Thoracic aorta (tissue), 2 donors: ENCODE measurements at regions not wholly inside any gene's neighbourhood (a gene's known extent, or its start where the extent isn't known, plus 50 kb on each side); places are given as distances from the start of the nearest gene placed in this dataset.

Experiments
- ATAC-seq: fragments of 150-250 bp; one replicate; pipeline ENCODE4 v1.8.0; 2017; ENCODE audit warnings: low read depth; ENCODE audit not compliant: insufficient number of reproducible peaks, low FRiP score
- DNase-seq: peaks from one replicate; pipeline ENCODE4 v3.0.0-alpha.2; 2020; ENCODE audit warnings: low spot score
- H3K27ac ChIP-seq, 2 donors: fragments of 200-600 bp; sonication (generic); 1 replicate in 1 of 2; 2 replicates in 1 of 2; pipeline ENCODE4 v1.5.1; 2016; ENCODE audit warnings: mild to moderate bottlenecking in 2 of 2, moderate library complexity in 2 of 2
- H3K27me3 ChIP-seq: fragments of 200-600 bp; sonication (generic); replicated peaks from 2 replicates; pipeline ENCODE4 v1.6.0; 2016; ENCODE audit warnings: mild to moderate bottlenecking; ENCODE audit not compliant: insufficient read depth
- H3K36me3 ChIP-seq: fragments of 200-600 bp; sonication (generic); one replicate; pipeline ENCODE4 v1.5.1; 2016
- H3K4me1 ChIP-seq, 2 donors: fragments of 200-600 bp; sonication (generic); 1 replicate in 1 of 2; 2 replicates in 1 of 2; pipeline versions ENCODE4 v1.5.1 to v1.6.0; 2016; ENCODE audit warnings: low read depth in 2 of 2, mild to moderate bottlenecking in 1 of 2; ENCODE audit not compliant: control insufficient read depth in 1 of 2
- H3K4me3 ChIP-seq: fragments of 200-600 bp; sonication (generic); 2 replicates; pipeline ENCODE4 v1.5.1; 2016; ENCODE audit warnings: mild to moderate bottlenecking
- H3K9me3 ChIP-seq: fragments of 200-600 bp; sonication (generic); 2 replicates; pipeline ENCODE4 v1.5.1; 2016
- TF ChIP-seq, protein P1 (sequence below): fragments of 200-600 bp; sonication (generic); IDR thresholded peaks from one replicate; pipeline ENCODE4 v1.5.1; 2019; ENCODE audit warnings: antibody characterized with exemption

- TF ChIP-seq, protein P1, sequence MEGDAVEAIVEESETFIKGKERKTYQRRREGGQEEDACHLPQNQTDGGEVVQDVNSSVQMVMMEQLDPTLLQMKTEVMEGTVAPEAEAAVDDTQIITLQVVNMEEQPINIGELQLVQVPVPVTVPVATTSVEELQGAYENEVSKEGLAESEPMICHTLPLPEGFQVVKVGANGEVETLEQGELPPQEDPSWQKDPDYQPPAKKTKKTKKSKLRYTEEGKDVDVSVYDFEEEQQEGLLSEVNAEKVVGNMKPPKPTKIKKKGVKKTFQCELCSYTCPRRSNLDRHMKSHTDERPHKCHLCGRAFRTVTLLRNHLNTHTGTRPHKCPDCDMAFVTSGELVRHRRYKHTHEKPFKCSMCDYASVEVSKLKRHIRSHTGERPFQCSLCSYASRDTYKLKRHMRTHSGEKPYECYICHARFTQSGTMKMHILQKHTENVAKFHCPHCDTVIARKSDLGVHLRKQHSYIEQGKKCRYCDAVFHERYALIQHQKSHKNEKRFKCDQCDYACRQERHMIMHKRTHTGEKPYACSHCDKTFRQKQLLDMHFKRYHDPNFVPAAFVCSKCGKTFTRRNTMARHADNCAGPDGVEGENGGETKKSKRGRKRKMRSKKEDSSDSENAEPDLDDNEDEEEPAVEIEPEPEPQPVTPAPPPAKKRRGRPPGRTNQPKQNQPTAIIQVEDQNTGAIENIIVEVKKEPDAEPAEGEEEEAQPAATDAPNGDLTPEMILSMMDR, result no peak
Measured at GRCh38 chr2:103285354-103285753, 523.5 kb downstream of the TMEM182 start.

DNA sequence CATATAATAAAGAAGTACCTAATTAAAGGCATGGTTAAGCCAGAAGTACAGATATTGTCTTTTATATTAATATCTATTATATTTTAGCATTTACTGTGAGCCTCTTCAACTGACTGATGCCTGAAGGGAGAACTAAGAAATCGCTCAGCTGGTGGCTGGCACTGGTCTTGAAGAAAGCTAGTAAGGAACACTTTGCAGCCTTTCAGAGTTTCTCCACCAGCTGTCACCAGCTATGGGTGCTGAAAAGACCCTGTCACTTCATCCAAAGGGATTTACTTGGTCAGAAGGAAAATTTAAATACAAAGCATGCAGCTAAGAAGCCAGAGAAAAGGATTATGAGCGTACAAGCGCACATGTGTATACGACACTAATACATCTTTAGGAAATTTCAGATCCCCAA, 525.9 kb downstream of the TMEM182 start:
- TF ChIP-seq, protein P1, result no peak
- no peak for DNase-seq
- no peak for ATAC-seq
- Histone ChIP-seq H3K27ac (no peak overlapping the region), H3K4me3 (no peak overlapping the region), H3K9me3 (no peaks in the 10 kb centered on the region), H3K27me3 (no peaks in the 10 kb centered on the region), H3K36me3 (no peaks in the 10 kb centered on the region), H3K4me1 (no peaks in the 10 kb centered on the region)

More at GRCh38 chr2:103285354-103285753, 523.5 kb downstream of the TMEM182 start:
- Histone ChIP-seq H3K27me3 (no peaks in the 10 kb centered on the region), H3K4me3 (no peak overlapping the region), H3K9me3 (no peaks in the 10 kb centered on the region), H3K36me3 (no peaks in the 10 kb centered on the region), H3K4me1 (no peaks in the 10 kb centered on the region), H3K27ac (no peak overlapping the region)
- DNase-seq (no peak), ATAC-seq (no peak)

DNA sequence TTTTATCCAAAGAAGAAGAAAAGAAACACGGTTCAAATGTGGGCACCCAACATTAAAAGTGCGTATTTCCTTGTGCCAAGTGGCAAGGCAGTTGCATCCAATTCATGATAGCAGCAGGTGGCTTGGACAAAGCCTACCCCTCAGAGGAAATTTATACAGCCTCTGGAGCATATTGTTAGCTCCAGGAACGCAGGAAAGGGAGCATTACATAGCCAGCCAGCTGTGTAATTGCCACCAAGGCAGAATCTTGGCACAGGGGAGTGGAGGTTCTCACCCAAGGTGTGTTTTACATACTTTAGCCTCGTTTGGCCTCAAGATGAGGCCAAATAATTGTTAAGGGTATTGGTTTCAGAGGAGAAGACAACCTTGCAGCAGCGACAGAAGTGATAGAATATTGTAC, 526.9 kb downstream of the TMEM182 start:
- H3K36me3 ChIP-seq, result no peaks in the 10 kb centered on the region
- no peaks in the 10 kb centered on the region for H3K9me3 ChIP-seq
- ATAC-seq (no peak), DNase-seq (no peak)
- H3K27me3 ChIP-seq, result no peaks in the 10 kb centered on the region
- no peaks in the 10 kb centered on the region for H3K4me1 ChIP-seq
- TF ChIP-seq, protein P1, result no peak
- no peak overlapping the region for H3K27ac ChIP-seq
- no peak overlapping the region for H3K4me3 ChIP-seq

DNA sequence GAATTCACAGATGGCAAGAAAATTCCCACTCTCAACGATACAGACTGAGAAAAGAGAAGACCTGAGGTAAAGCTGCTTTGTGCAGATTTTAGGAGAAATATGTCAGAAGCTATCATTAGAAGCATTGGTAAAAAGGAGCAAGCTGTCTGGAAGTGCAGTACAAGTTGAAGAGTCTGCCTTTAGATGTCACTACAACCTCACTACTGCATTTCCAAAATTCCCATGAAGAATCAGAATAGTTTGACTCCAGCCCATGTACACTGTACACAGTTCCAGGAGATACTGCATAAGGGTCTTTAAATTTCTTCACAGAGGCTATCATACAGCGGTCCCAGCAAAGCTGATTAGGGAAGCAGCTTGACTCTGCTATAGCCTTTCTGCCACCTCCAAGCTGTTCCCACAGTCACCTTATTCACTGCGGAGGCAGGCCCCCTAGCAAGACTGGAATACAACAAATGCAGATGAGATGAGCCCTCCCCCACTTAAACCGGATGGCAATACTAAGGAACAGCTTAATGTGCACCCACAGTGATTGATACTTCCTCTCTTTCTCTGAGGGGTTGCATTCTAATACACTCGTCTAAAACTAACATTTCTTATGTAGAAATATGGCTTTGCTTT, 527.4 kb downstream of the TMEM182 start:
- TF ChIP-seq, protein P1, result no peak
- ATAC-seq (no peak), DNase-seq (no peak)
- H3K4me1 ChIP-seq, result no peaks in the 10 kb centered on the region
- H3K4me3 ChIP-seq, result no peak overlapping the region
- no peaks in the 10 kb centered on the region for H3K27me3 ChIP-seq
- H3K9me3 ChIP-seq, result no peaks in the 10 kb centered on the region
- H3K36me3 ChIP-seq, result no peaks in the 10 kb centered on the region
- H3K27ac ChIP-seq, result no peak overlapping the region

- ATAC-seq (no peak), DNase-seq (no peak)
- Histone ChIP-seq H3K4me3 (no peak overlapping the region), H3K4me1 (no peaks in the 10 kb centered on the region), H3K9me3 (no peaks in the 10 kb centered on the region), H3K36me3 (no peaks in the 10 kb centered on the region), H3K27me3 (no peaks in the 10 kb centered on the region), H3K27ac (no peak overlapping the region)
- TF ChIP-seq, protein P1, result no peak
Measured at GRCh38 chr2:103292573-103292972, 530.7 kb downstream of the TMEM182 start.
